Fibroblast of pulmonary artery (primary cell): ENCODE measurements at regions not wholly inside any gene's neighbourhood (a gene's known extent, or its start where the extent isn't known, plus 50 kb on each side); places are given as distances from the start of the nearest gene placed in this dataset.

Source experiments
- DNase-seq: peaks from one replicate; pipeline ENCODE4 v3.0.0-alpha.2; 2010; ENCODE audit warnings: low read depth
- H3K4me3 ChIP-seq: replicated peaks from 2 replicates; pipeline ENCODE4 v1.5.1; 2011; ENCODE audit warnings: low read depth, mild to moderate bottlenecking, control low read depth, low read length, moderate library complexity
- TF ChIP-seq, protein P1 (sequence below): IDR thresholded peaks from 2 replicates; pipeline ENCODE4 v1.5.1; 2011; ENCODE audit warnings: mild to moderate bottlenecking, control low read depth, low read length, inconsistent platforms; ENCODE audit errors: missing control alignments

GRCh38 chr21:15365751-15366392 lies 301.1 kb upstream of the NRIP1 start:
- TF ChIP-seq, protein P1, sequence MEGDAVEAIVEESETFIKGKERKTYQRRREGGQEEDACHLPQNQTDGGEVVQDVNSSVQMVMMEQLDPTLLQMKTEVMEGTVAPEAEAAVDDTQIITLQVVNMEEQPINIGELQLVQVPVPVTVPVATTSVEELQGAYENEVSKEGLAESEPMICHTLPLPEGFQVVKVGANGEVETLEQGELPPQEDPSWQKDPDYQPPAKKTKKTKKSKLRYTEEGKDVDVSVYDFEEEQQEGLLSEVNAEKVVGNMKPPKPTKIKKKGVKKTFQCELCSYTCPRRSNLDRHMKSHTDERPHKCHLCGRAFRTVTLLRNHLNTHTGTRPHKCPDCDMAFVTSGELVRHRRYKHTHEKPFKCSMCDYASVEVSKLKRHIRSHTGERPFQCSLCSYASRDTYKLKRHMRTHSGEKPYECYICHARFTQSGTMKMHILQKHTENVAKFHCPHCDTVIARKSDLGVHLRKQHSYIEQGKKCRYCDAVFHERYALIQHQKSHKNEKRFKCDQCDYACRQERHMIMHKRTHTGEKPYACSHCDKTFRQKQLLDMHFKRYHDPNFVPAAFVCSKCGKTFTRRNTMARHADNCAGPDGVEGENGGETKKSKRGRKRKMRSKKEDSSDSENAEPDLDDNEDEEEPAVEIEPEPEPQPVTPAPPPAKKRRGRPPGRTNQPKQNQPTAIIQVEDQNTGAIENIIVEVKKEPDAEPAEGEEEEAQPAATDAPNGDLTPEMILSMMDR: no peak
- no peak overlapping the region for H3K4me3 ChIP-seq
- no peak for DNase-seq

- no peak overlapping the region for H3K4me3 ChIP-seq
- TF ChIP-seq, protein P1: no peak
- no peak for DNase-seq
Observed at GRCh38 chr21:15366555-15366954, 301.8 kb upstream of the NRIP1 start.

DNA sequence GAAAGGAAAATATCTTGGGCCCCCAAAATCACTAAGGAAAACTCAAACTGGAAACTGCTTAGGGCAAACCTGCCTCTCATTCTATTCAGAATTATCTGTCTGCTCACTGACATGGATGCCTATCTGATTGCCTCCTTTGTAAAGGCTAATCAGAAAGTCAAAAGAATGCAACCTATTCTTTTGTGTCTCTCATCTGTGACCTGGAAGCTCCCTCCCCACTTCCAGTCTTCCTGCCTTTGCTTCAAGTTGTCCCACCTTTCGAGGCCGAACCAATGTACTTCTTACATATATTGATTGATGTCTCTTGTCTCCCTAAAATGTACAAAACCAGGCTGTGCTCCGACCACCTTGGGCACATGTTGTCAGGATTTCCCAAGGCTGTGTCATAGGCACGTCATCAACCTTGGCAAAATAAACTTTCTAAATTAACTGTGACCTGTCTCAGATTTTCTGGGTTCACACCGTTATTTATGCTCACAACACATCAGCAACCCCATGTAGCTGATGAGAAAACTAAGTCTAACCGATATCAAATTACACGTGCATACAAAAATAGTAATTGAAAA lies 302.3 kb upstream of the NRIP1 start:
- TF ChIP-seq, protein P1: no peak
- no peak for DNase-seq

GRCh38 chr21:15370462-15370975 lies 305.7 kb upstream of the NRIP1 start:
- DNase-seq: no peak
- TF ChIP-seq, protein P1: no peak
- no peak overlapping the region for H3K4me3 ChIP-seq

More for the DNA sequence above, 302.3 kb upstream of the NRIP1 start:
- H3K4me3 ChIP-seq: no peak overlapping the region

- TF ChIP-seq, protein P1: no peak
- no peak for DNase-seq
- no peak overlapping the region for H3K4me3 ChIP-seq
Observed at GRCh38 chr21:15373941-15374340, 309.1 kb upstream of the NRIP1 start.

GRCh38 chr21:15379776-15380175 lies 315.0 kb upstream of the NRIP1 start:
- peak; percentile 29 for DNase-seq
- no peak overlapping the region for H3K4me3 ChIP-seq
- TF ChIP-seq, protein P1: no peak
